ENCODE measurements at regions not wholly inside any gene's neighbourhood (a gene's known extent, or its start where the extent isn't known, plus 50 kb on each side); places are given as distances from the start of the nearest gene placed in this dataset.

DNA sequence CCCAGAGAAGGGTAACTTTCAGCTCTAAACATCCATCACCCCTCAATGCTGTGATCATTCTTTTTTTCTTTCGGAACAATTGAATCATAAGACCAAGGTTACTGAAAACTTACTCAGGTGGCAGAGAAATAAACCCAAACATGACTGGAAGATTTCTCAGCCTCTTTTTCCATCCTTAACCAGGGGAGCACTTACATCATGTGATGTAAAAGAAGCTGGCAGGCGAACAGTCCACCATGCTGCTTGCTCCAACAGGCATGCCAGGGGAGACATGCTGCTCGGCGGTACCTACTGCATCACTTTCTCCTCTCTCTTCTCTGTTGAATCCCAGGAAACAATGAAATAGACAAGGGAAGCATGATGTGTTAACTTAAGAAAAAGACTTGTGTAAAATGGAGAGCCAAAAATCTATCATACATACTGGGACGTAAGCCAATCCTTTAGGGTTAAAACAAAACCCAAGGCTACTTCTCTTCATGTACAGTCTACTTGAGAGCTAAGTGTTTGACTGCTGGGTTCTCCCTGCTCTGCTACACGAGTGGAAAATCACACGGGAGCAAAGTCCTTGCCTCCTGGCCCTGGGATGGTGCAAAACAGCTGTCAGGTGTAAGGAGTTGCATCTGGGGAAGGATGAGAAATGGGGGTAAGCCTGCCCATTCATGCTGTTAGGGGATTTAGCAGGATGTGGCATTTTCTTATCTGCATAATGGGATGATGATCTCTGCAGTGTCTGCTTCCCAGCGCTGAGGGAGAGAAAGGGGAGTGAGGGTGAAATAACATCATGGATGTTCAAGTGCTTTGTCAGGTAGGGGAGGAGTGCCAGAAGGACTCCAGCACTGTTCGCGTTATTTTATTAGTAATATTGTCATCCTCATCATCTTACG, 64.3 kb upstream of the ZNF438 start:
- Histone ChIP-seq H2AFZ (peak overlapping the region; percentile 45; the same call in 1 of the 2 replicates), H3K4me1 (ENCODE audit: insufficient read depth) (no peaks in the 10 kb centered on the region), H3K79me2 (replicated peaks; ENCODE audit: insufficient read depth) (no peaks in the 10 kb centered on the region), H3K4me2 (no peak overlapping the region), H4K20me1 (replicated peaks; ENCODE audit: insufficient read depth) (no peaks in the 10 kb centered on the region), H3K9me2 (ENCODE audit: insufficient read depth) (0 out of 2 replicates have a peak, but pooled peaks cover 7% of the 10 kb centered on the region), H3K36me3 (ENCODE audit: insufficient read depth) (no peaks in the 10 kb centered on the region), H3F3A (replicated peaks; ENCODE audit: low read depth) (no peaks in the 10 kb centered on the region), H3K27ac (ENCODE audit: low read depth) (no peak overlapping the region), H3K4me3 (no peak overlapping the region), H3K27me3 (ENCODE audit: insufficient read depth) (no peaks in the 10 kb centered on the region)
- Mint-ChIP-seq H3K4me1 (peaks cover 6% of the 10 kb centered on the region; the same call in 1 of the 3 replicates), H3K27me3 (ENCODE audit: insufficient read depth, low read depth, poor library complexity) (peaks cover 2% of the 10 kb centered on the region), H3K9me3 (no peaks in the 10 kb centered on the region), H3K27ac (no peak overlapping the region), H3K36me3 (ENCODE audit: low read depth) (no peaks in the 10 kb centered on the region), H3K4me3 (no peak overlapping the region)
- TF ChIP-seq, protein P1, sequence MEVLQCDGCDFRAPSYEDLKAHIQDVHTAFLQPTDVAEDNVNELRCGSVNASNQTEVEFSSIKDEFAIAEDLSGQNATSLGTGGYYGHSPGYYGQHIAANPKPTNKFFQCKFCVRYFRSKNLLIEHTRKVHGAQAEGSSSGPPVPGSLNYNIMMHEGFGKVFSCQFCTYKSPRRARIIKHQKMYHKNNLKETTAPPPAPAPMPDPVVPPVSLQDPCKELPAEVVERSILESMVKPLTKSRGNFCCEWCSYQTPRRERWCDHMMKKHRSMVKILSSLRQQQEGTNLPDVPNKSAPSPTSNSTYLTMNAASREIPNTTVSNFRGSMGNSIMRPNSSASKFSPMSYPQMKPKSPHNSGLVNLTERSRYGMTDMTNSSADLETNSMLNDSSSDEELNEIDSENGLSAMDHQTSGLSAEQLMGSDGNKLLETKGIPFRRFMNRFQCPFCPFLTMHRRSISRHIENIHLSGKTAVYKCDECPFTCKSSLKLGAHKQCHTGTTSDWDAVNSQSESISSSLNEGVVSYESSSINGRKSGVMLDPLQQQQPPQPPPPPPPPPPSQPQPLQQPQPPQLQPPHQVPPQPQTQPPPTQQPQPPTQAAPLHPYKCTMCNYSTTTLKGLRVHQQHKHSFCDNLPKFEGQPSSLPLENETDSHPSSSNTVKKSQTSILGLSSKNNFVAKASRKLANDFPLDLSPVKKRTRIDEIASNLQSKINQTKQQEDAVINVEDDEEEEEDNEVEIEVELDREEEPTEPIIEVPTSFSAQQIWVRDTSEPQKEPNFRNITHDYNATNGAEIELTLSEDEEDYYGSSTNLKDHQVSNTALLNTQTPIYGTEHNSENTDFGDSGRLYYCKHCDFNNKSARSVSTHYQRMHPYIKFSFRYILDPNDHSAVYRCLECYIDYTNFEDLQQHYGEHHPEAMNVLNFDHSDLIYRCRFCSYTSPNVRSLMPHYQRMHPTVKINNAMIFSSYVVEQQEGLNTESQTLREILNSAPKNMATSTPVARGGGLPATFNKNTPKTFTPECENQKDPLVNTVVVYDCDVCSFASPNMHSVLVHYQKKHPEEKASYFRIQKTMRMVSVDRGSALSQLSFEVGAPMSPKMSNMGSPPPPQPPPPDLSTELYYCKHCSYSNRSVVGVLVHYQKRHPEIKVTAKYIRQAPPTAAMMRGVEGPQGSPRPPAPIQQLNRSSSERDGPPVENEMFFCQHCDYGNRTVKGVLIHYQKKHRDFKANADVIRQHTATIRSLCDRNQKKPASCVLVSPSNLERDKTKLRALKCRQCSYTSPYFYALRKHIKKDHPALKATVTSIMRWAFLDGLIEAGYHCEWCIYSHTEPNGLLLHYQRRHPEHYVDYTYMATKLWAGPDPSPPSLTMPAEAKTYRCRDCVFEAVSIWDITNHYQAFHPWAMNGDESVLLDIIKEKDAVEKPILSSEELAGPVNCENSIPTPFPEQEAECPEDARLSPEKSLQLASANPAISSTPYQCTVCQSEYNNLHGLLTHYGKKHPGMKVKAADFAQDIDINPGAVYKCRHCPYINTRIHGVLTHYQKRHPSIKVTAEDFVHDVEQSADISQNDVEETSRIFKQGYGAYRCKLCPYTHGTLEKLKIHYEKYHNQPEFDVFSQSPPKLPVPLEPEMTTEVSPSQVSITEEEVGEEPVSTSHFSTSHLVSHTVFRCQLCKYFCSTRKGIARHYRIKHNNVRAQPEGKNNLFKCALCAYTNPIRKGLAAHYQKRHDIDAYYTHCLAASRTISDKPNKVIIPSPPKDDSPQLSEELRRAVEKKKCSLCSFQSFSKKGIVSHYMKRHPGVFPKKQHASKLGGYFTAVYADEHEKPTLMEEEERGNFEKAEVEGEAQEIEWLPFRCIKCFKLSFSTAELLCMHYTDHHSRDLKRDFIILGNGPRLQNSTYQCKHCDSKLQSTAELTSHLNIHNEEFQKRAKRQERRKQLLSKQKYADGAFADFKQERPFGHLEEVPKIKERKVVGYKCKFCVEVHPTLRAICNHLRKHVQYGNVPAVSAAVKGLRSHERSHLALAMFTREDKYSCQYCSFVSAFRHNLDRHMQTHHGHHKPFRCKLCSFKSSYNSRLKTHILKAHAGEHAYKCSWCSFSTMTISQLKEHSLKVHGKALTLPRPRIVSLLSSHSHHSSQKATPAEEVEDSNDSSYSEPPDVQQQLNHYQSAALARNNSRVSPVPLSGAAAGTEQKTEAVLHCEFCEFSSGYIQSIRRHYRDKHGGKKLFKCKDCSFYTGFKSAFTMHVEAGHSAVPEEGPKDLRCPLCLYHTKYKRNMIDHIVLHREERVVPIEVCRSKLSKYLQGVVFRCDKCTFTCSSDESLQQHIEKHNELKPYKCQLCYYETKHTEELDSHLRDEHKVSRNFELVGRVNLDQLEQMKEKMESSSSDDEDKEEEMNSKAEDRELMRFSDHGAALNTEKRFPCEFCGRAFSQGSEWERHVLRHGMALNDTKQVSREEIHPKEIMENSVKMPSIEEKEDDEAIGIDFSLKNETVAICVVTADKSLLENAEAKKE (CRISPR knock-in tag; IDR thresholded peaks at IDR 0.05), result no peak
- TF ChIP-seq ZNF331 (CRISPR knock-in tag; IDR thresholded peaks at IDR 0.05; ENCODE audit: low read depth) (no peak), EZH2 (IDR thresholded peaks at IDR 0.05; ENCODE audit: low read depth, unreplicated experiment) (no peak), STAT1 (IDR thresholded peaks at IDR 0.05; ENCODE audit: unreplicated experiment) (no peak), ZNF114 (CRISPR knock-in tag; IDR thresholded peaks at IDR 0.05) (no peak), NANOG (IDR thresholded peaks at IDR 0.05; ENCODE audit: borderline replicate concordance) (no peak), JUNB (IDR thresholded peaks at IDR 0.05; ENCODE audit: unreplicated experiment) (no peak), EZH2phosphoT487 (IDR thresholded peaks at IDR 0.05; ENCODE audit: unreplicated experiment) (no peak), CREB1 (CRISPR knock-in tag; IDR thresholded peaks at IDR 0.05; ENCODE audit: low read depth) (no peak), POLR2AphosphoS5 (IDR thresholded peaks at IDR 0.05; ENCODE audit: low read depth) (no peak)
- TF ChIP-seq, protein P2, sequence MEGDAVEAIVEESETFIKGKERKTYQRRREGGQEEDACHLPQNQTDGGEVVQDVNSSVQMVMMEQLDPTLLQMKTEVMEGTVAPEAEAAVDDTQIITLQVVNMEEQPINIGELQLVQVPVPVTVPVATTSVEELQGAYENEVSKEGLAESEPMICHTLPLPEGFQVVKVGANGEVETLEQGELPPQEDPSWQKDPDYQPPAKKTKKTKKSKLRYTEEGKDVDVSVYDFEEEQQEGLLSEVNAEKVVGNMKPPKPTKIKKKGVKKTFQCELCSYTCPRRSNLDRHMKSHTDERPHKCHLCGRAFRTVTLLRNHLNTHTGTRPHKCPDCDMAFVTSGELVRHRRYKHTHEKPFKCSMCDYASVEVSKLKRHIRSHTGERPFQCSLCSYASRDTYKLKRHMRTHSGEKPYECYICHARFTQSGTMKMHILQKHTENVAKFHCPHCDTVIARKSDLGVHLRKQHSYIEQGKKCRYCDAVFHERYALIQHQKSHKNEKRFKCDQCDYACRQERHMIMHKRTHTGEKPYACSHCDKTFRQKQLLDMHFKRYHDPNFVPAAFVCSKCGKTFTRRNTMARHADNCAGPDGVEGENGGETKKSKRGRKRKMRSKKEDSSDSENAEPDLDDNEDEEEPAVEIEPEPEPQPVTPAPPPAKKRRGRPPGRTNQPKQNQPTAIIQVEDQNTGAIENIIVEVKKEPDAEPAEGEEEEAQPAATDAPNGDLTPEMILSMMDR (conservative IDR thresholded peaks at IDR 0.05; ENCODE audit: low read depth in 2 of 2), result no peak
- TF ChIP-seq, protein P3, sequence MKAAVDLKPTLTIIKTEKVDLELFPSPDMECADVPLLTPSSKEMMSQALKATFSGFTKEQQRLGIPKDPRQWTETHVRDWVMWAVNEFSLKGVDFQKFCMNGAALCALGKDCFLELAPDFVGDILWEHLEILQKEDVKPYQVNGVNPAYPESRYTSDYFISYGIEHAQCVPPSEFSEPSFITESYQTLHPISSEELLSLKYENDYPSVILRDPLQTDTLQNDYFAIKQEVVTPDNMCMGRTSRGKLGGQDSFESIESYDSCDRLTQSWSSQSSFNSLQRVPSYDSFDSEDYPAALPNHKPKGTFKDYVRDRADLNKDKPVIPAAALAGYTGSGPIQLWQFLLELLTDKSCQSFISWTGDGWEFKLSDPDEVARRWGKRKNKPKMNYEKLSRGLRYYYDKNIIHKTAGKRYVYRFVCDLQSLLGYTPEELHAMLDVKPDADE (IDR thresholded peaks at IDR 0.05), result no peak
- DNase-seq (ENCODE audit: low spot score), result no peak
- ATAC-seq, result no peak
